GM18498 (cell line): ENCODE measurements at regions not wholly inside any gene's neighbourhood (a gene's known extent, or its start where the extent isn't known, plus 50 kb on each side); places are given as distances from the start of the nearest gene placed in this dataset.

ENCODE experiments used
- ATAC-seq: cut with Tn5 transposase; IDR thresholded peaks from one replicate; pipeline ENCODE4 v1.9.1; 2021; ENCODE audit warnings: mild to moderate bottlenecking, moderate library complexity; ENCODE audit not compliant: unreplicated experiment

- ATAC-seq: no peak
These were observed 408.3 kb downstream of the AACS start for GRCh38 chr12:125473501-125473900.

GRCh38 chr12:125487336-125487735 lies 422.1 kb downstream of the AACS start:
- no peak for ATAC-seq

- ATAC-seq: no peak
These were observed 426.3 kb downstream of the AACS start for GRCh38 chr12:125491553-125491952.

- ATAC-seq: no peak
These were observed 427.4 kb downstream of the AACS start for GRCh38 chr12:125492354-125493270.

GRCh38 chr12:125493704-125494308 lies 428.6 kb downstream of the AACS start:
- ATAC-seq: no peak

- ATAC-seq: no peak
These were observed 437.9 kb downstream of the AACS start for GRCh38 chr12:125503128-125503527.

- ATAC-seq: no peak
These were observed 444.0 kb downstream of the AACS start for GRCh38 chr12:125509195-125509594.

GRCh38 chr12:125512541-125513298 lies 447.5 kb downstream of the AACS start:
- ATAC-seq: no peak

GRCh38 chr12:125515887-125516286 lies 450.7 kb downstream of the AACS start:
- ATAC-seq: no peak

- ATAC-seq: no peak
These were observed 452.8 kb downstream of the AACS start for GRCh38 chr12:125518074-125518473.

- no peak for ATAC-seq
These were observed 453.9 kb downstream of the AACS start for GRCh38 chr12:125519026-125519651.

- no peak for ATAC-seq
These were observed 460.6 kb downstream of the AACS start for GRCh38 chr12:125525879-125526278.

GRCh38 chr12:125528281-125528680 lies 463.0 kb downstream of the AACS start:
- no peak for ATAC-seq

- ATAC-seq: no peak
These were observed 465.0 kb downstream of the AACS start for GRCh38 chr12:125530201-125530600.

GRCh38 chr12:125530876-125531275 lies 465.6 kb downstream of the AACS start:
- ATAC-seq: no peak

- ATAC-seq: no peak
These were observed 466.3 kb downstream of the AACS start for GRCh38 chr12:125531574-125531973.

- peak; percentile 70 for ATAC-seq
These were observed 468.3 kb downstream of the AACS start for GRCh38 chr12:125533434-125534029.

GRCh38 chr12:125538401-125539199 lies 473.4 kb downstream of the AACS start:
- no peak for ATAC-seq

- no peak for ATAC-seq
These were observed 475.5 kb downstream of the AACS start for GRCh38 chr12:125540580-125541204.
